ENCODE measurements at regions not wholly inside any gene's neighbourhood (a gene's known extent, or its start where the extent isn't known, plus 50 kb on each side); places are given as distances from the start of the nearest gene placed in this dataset.
"Not testable (repeated sequence)": the region's sequence is repeated elsewhere in the genome, so short reads cannot be mapped to it uniquely, and the experiment has no call there.

- no peak for DNase-seq (ENCODE audit: low spot score)
These were observed 141.5 kb downstream of the GABRG2 start for GRCh38 chr5:162209005-162209605.

GRCh38 chr5:162214551-162214950 lies 147.0 kb downstream of the GABRG2 start:
- no peak for DNase-seq (ENCODE audit: low spot score)

GRCh38 chr5:162217037-162217436 lies 149.5 kb downstream of the GABRG2 start:
- DNase-seq (ENCODE audit: low spot score) = no peak

GRCh38 chr5:162221910-162222309 lies 154.3 kb downstream of the GABRG2 start:
- no peak for DNase-seq (ENCODE audit: low spot score)

- no peak for DNase-seq (ENCODE audit: low spot score)
These were observed 159.5 kb downstream of the GABRG2 start for GRCh38 chr5:162227075-162227474.

GRCh38 chr5:162230348-162230747 lies 162.8 kb downstream of the GABRG2 start:
- no peak for DNase-seq (ENCODE audit: low spot score)

- DNase-seq (ENCODE audit: low spot score) = no peak
These were observed 163.9 kb downstream of the GABRG2 start for GRCh38 chr5:162231522-162231921.

GRCh38 chr5:162240734-162241133 lies 173.2 kb downstream of the GABRG2 start:
- DNase-seq (ENCODE audit: low spot score) = no peak

- DNase-seq (ENCODE audit: low spot score) = no peak
These were observed 174.8 kb downstream of the GABRG2 start for GRCh38 chr5:162242416-162242815.

- no peak for DNase-seq (ENCODE audit: low spot score)
These were observed 176.1 kb downstream of the GABRG2 start for GRCh38 chr5:162243651-162244050.

GRCh38 chr5:162248107-162248713 lies 180.6 kb downstream of the GABRG2 start:
- DNase-seq (ENCODE audit: low spot score) = no peak

GRCh38 chr5:162256711-162257110 lies 189.1 kb downstream of the GABRG2 start:
- no peak for DNase-seq (ENCODE audit: low spot score)

- no peak for DNase-seq (ENCODE audit: low spot score)
These were observed 201.3 kb downstream of the GABRG2 start for GRCh38 chr5:162268694-162269481.

GRCh38 chr5:162272417-162272816 lies 204.8 kb downstream of the GABRG2 start:
- no peak for DNase-seq (ENCODE audit: low spot score)

GRCh38 chr5:162274679-162275078 lies 207.1 kb downstream of the GABRG2 start:
- no peak for DNase-seq (ENCODE audit: low spot score)

GRCh38 chr5:162275387-162275786 lies 207.8 kb downstream of the GABRG2 start:
- not testable (repeated sequence) for DNase-seq (ENCODE audit: low spot score)

- DNase-seq (ENCODE audit: low spot score) = no peak
These were observed 214.6 kb downstream of the GABRG2 start for GRCh38 chr5:162282191-162282590.

- no peak for DNase-seq (ENCODE audit: low spot score)
These were observed 216.0 kb downstream of the GABRG2 start for GRCh38 chr5:162283609-162284008.

- no peak for DNase-seq (ENCODE audit: low spot score)
These were observed 221.2 kb downstream of the GABRG2 start for GRCh38 chr5:162288647-162289296.

GRCh38 chr5:162289489-162289888 lies 221.9 kb downstream of the GABRG2 start:
- no peak for DNase-seq (ENCODE audit: low spot score)

- no peak for DNase-seq (ENCODE audit: low spot score)
These were observed 232.2 kb downstream of the GABRG2 start for GRCh38 chr5:162299793-162300192.

- DNase-seq (ENCODE audit: low spot score) = no peak
These were observed 233.8 kb downstream of the GABRG2 start for GRCh38 chr5:162301356-162301755.

- no peak for DNase-seq (ENCODE audit: low spot score)
These were observed 255.9 kb downstream of the GABRG2 start for GRCh38 chr5:162323466-162323865.
